IMR-90 (cell line): ENCODE measurements at regions not wholly inside any gene's neighbourhood (a gene's known extent, or its start where the extent isn't known, plus 50 kb on each side); places are given as distances from the start of the nearest gene placed in this dataset.
"Not testable (repeated sequence)": the region's sequence is repeated elsewhere in the genome, so short reads cannot be mapped to it uniquely, and the experiment has no call there.

Experiments
- ATAC-seq: fragments of 200-7000 bp; cut with Tn5 transposase; 2 replicates; pipeline ENCODE4 v1.9.1; 2020; ENCODE audit warnings: low read depth, mild to moderate bottlenecking, moderate library complexity
- BruUV-seq: library from RNA; stranded (reverse); fragments of 400-500 nt; replicated peaks from 2 replicates; lab custom pipeline; 2021; lab: Mats Ljungman, UMichigan
- CTCF ChIA-PET: fragments of 300-600 bp; formaldehyde crosslinking; extraction: SDS; loops from one replicate; lab custom pipeline; 2021; ENCODE audit warnings: antibody characterized with exemption; lab: Yijun Ruan, JAX
- POLR2A ChIA-PET: fragments of 300-600 bp; sonication (Branson Sonifier 250); formaldehyde crosslinking; loops from one replicate; lab custom pipeline; 2022; ENCODE audit warnings: antibody characterized with exemption; ENCODE audit not compliant: unreplicated experiment; lab: Charles Lee
- DNase-seq: peaks from one replicate; pipeline ENCODE4 v3.0.0; 2013
- H2AFZ ChIP-seq: replicated peaks from 2 replicates; pipeline ENCODE3; 2013; ENCODE audit warnings: low read length, mild to moderate bottlenecking; ENCODE audit not compliant: poor library complexity
- H2AK5ac ChIP-seq: 2 replicates; pipeline ENCODE4 v1.6.1; 2013; ENCODE audit warnings: low read depth, low read length, inconsistent platforms
- H2AK9ac ChIP-seq: replicated peaks from 2 replicates; pipeline ENCODE3; 2013; ENCODE audit warnings: mild to moderate bottlenecking, low read depth, low read length, moderate library complexity; ENCODE audit not compliant: poor library complexity
- H2BK120ac ChIP-seq: 2 replicates; pipeline ENCODE4 v1.6.1; 2013; ENCODE audit warnings: low read depth, low read length, inconsistent platforms
- H2BK15ac ChIP-seq: 3 replicates; pipeline ENCODE4 v1.6.1; 2013; ENCODE audit warnings: low read depth, low read length, inconsistent platforms
- H2BK20ac ChIP-seq: 2 replicates; pipeline ENCODE4 v1.6.1; 2013; ENCODE audit warnings: low read depth, mild to moderate bottlenecking, inconsistent platforms, low read length, moderate library complexity
- H2BK5ac ChIP-seq: 2 replicates; pipeline ENCODE4 v1.6.1; 2013; ENCODE audit warnings: mild to moderate bottlenecking, low read depth, low read length, inconsistent platforms; ENCODE audit not compliant: poor library complexity, severe bottlenecking
- H3K14ac ChIP-seq: replicated peaks from 2 replicates; pipeline ENCODE4 v1.6.1; 2013; ENCODE audit warnings: low read depth, low read length, inconsistent platforms
- H3K18ac ChIP-seq: 2 replicates; pipeline ENCODE4 v1.6.1; 2013; ENCODE audit warnings: low read depth, low read length, control low read depth
- H3K23ac ChIP-seq: 2 replicates; pipeline ENCODE4 v1.6.1; 2013; ENCODE audit warnings: low read depth, low read length, inconsistent platforms
- H3K27ac ChIP-seq: 2 replicates; pipeline ENCODE4 v1.5.1; 2013; ENCODE audit warnings: mild to moderate bottlenecking, control low read depth, low read length; ENCODE audit not compliant: insufficient read depth
- H3K27me3 ChIP-seq: 2 replicates; pipeline ENCODE4 v1.6.1; 2013; ENCODE audit warnings: low read length; ENCODE audit not compliant: control insufficient read depth, insufficient read depth
- H3K36me3 ChIP-seq: 2 replicates; pipeline ENCODE4 v1.6.1; 2013; ENCODE audit warnings: low read length, mixed read lengths; ENCODE audit not compliant: control insufficient read depth, insufficient read depth
- H3K4ac ChIP-seq: 2 replicates; pipeline ENCODE4 v1.6.1; 2013; ENCODE audit warnings: low read depth, low read length, inconsistent platforms
- H3K4me1 ChIP-seq: 2 replicates; pipeline ENCODE4 v1.6.1; 2013; ENCODE audit warnings: low read length, mixed read lengths; ENCODE audit not compliant: control insufficient read depth, insufficient read depth
- H3K4me2 ChIP-seq: 2 replicates; pipeline ENCODE4 v1.6.1; 2013; ENCODE audit warnings: low read depth, mild to moderate bottlenecking, control low read depth, low read length, moderate library complexity
- H3K4me3 ChIP-seq: 2 replicates; pipeline ENCODE4 v1.5.1; 2013; ENCODE audit warnings: low read depth, mild to moderate bottlenecking, control low read depth, low read length, moderate library complexity; ENCODE audit not compliant: insufficient read depth
- H3K56ac ChIP-seq: 2 replicates; pipeline ENCODE4 v1.6.1; 2013; ENCODE audit warnings: low read length, inconsistent platforms; ENCODE audit not compliant: insufficient read depth; ENCODE audit errors: extremely low read depth
- H3K79me1 ChIP-seq, 2 experiments: 2 replicates each; pipeline ENCODE4 v1.6.1; 2013; ENCODE audit warnings: low read length in 2 of 2, inconsistent platforms in 1 of 2, low read depth in 1 of 2
- H3K9ac ChIP-seq: 2 replicates; pipeline ENCODE4 v1.6.1; 2013; ENCODE audit warnings: low read depth, low read length, control low read depth
- H3K9me1 ChIP-seq: 2 replicates; pipeline ENCODE4 v1.6.1; 2013; ENCODE audit warnings: low read length, inconsistent platforms; ENCODE audit not compliant: insufficient read depth
- H3K9me3 ChIP-seq: 2 replicates; pipeline ENCODE4 v1.6.1; 2013; ENCODE audit warnings: low read length; ENCODE audit not compliant: control insufficient read depth, insufficient read depth
- H4K20me1 ChIP-seq: 2 replicates; pipeline ENCODE4 v1.6.1; 2013; ENCODE audit warnings: low read length, inconsistent platforms; ENCODE audit not compliant: insufficient read depth
- H4K5ac ChIP-seq: 2 replicates; pipeline ENCODE4 v1.6.1; 2013; ENCODE audit warnings: mild to moderate bottlenecking, low read depth, low read length, control low read depth
- H4K8ac ChIP-seq, 2 experiments: 2 replicates each; pipeline ENCODE4 v1.6.1; 2013; ENCODE audit warnings: low read depth in 2 of 2, low read length in 2 of 2, control low read depth in 1 of 2, inconsistent platforms in 1 of 2
- H4K91ac ChIP-seq: 2 replicates; pipeline ENCODE4 v1.6.1; 2013; ENCODE audit warnings: low read depth, low read length, inconsistent platforms; ENCODE audit not compliant: insufficient read depth
- FOS ChIP-seq: fragments of 150-350 bp; IDR thresholded peaks from 2 replicates; pipeline ENCODE4 v1.6.1; 2016; ENCODE audit warnings: low read depth, low read length
- WGBS, 2 experiments: methylation state at CpG; one replicate each; pipeline versions ENCODE4 v1.1.5 to v1.1.7; 2013; ENCODE audit warnings: missing lambda C conversion rate in 2 of 2; ENCODE audit not compliant: insufficient read length in 1 of 2; ENCODE audit errors: extremely low coverage in 2 of 2; 5-methylcytosine and 5-hydroxymethylcytosine counted together
- dilution Hi-C: fragments of 300-500 bp; cut with HindIII; formaldehyde crosslinking; loops from one replicate; pipeline ENCODE4 v1.14.3; 2018; ENCODE audit warnings: low sequenced_read_pairs; ENCODE audit not compliant: unreplicated experiment
- in situ Hi-C: fragments of 300-500 bp; cut with MboI; formaldehyde crosslinking; loops from 3 replicates; pipeline ENCODE4 v1.14.3; 2019; ENCODE audit warnings: low sequenced_read_pairs, inconsistent platforms, mixed read lengths
- intact Hi-C: fragments of 100-400 bp; cut with micrococcal nuclease; formaldehyde crosslinking; loops from 2 replicates; pipeline ENCODE4 v1.10.0; 2022

DNA sequence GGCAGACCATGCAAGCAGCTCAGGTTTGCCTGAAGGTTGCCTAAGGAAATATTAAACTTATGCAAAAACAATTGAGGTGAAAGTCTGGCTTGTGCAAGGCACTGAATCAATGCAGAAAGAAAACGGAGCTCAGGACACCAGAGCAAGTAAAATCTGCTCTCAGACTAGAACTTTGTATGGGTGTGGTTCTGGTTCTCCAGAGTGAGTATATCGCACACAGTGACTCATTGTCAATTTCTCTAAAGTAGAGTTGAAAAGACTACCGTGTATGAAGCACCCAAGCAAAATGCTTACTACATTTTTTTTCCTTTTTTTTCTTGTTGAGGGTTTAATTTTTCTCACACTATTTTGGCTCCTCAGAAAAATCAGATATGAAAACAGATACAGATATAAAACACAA lies 650.3 kb upstream of the CDH10 start:
- no peak overlapping the region for H2AK5ac ChIP-seq
- H3K4me3 ChIP-seq = no peak overlapping the region
- ATAC-seq (no peak), DNase-seq (no peak)
- H3K4ac ChIP-seq = no peak overlapping the region
- H3K9me1 ChIP-seq = no peaks in the 10 kb centered on the region
- H4K8ac ChIP-seq = no peak overlapping the region
- no peak overlapping the region for H3K27ac ChIP-seq
- H2BK20ac ChIP-seq = no peak overlapping the region
- intact Hi-C loops (no loop called here), dilution Hi-C loops (no loop called here), in situ Hi-C loops (no loop called here)
- no peak overlapping the region for H2BK120ac ChIP-seq
- no peak overlapping the region for H2BK5ac ChIP-seq
- H3K4me2 ChIP-seq = no peak overlapping the region
- H3K14ac ChIP-seq = no peak overlapping the region
- no peak overlapping the region for H2AFZ ChIP-seq
- no peak overlapping the region for H3K18ac ChIP-seq
- H3K9me3 ChIP-seq = peaks cover 7% of the 10 kb centered on the region
- H4K20me1 ChIP-seq = no peaks in the 10 kb centered on the region
- H3K56ac ChIP-seq = no peak overlapping the region
- H2AK9ac ChIP-seq = no peak overlapping the region
- no peak overlapping the region for H3K23ac ChIP-seq
- WGBS, 2 experiments = no CpG with 5 or more reads among the region's 3 CpGs
- no peak overlapping the region for H2BK15ac ChIP-seq
- BruUV-seq = no TSS peak
- no peak for TF ChIP-seq FOS
- H3K79me1 ChIP-seq = no peaks in the 10 kb centered on the region
- no peaks in the 10 kb centered on the region for H3K36me3 ChIP-seq
- ChIA-PET CTCF (no interaction called here), POLR2A (no interaction called here)
- no peak overlapping the region for H3K9ac ChIP-seq
- H4K5ac ChIP-seq = no peak overlapping the region
- no peaks in the 10 kb centered on the region for H3K4me1 ChIP-seq
- H3K27me3 ChIP-seq = no peaks in the 10 kb centered on the region
- H4K91ac ChIP-seq = no peak overlapping the region

DNA sequence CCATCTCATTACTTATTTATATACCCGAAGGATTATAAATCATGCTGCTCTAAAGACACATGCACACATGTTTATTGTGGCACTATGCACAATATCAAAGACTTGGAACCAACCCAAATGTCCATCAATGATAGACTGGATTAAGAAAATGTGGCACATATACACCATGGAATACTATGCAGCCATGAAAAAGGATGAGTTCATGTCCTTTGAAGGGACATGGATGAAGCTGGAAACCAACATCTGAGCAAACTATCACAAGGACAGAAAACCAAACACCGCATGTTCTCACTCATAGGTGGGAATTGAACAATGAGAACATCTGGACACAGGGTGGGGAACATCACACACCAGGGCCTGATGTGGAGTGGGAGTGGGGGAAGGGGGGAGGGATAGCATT lies 645.0 kb upstream of the CDH10 start:
- POLR2A ChIA-PET, H2BK120ac ChIP-seq, DNase-seq, H3K36me3 ChIP-seq, H3K9me3 ChIP-seq, H2BK15ac ChIP-seq, H3K4me1 ChIP-seq, H4K91ac ChIP-seq, H3K27ac ChIP-seq, in situ Hi-C loops, H3K4me3 ChIP-seq, H3K14ac ChIP-seq, BruUV-seq, ATAC-seq, CTCF ChIA-PET, H3K27me3 ChIP-seq, H4K8ac ChIP-seq, H3K4me2 ChIP-seq, H2AK9ac ChIP-seq, H3K23ac ChIP-seq, H3K79me1 ChIP-seq, dilution Hi-C loops, H2AFZ ChIP-seq, H4K20me1 ChIP-seq, H3K4ac ChIP-seq, H3K18ac ChIP-seq, H3K9me1 ChIP-seq, H4K5ac ChIP-seq, H2BK5ac ChIP-seq, H3K56ac ChIP-seq, intact Hi-C loops, H3K9ac ChIP-seq, H2BK20ac ChIP-seq, H2AK5ac ChIP-seq: not testable (repeated sequence)
- no CpG with 5 or more reads among the region's 2 CpGs for WGBS, 2 experiments
